SIG-M5 treated with dmso at 0.1 percent for 504 hours (cell line): ENCODE measurements at regions not wholly inside any gene's neighbourhood (a gene's known extent, or its start where the extent isn't known, plus 50 kb on each side); places are given as distances from the start of the nearest gene placed in this dataset.
"Not testable (repeated sequence)": the region's sequence is repeated elsewhere in the genome, so short reads cannot be mapped to it uniquely, and the experiment has no call there.

Experiments
- DNase-seq: peaks from one replicate; lab custom pipeline; 2025; ENCODE audit not compliant: unreplicated experiment; lab: John Stamatoyannopoulos, UW

- no peak for DNase-seq
Measured at GRCh38 chr2:82075875-82076274, 1771.3 kb upstream of the LRRTM1 start.

- DNase-seq: no peak
Measured at GRCh38 chr2:82062463-82062862, 1757.9 kb upstream of the LRRTM1 start.

GRCh38 chr2:82055846-82056245 lies 1751.3 kb upstream of the LRRTM1 start:
- DNase-seq: no peak

- DNase-seq: no peak
Measured at GRCh38 chr2:82043867-82044266, 1739.3 kb upstream of the LRRTM1 start.

- DNase-seq: no peak
Measured at GRCh38 chr2:82027921-82028615, 1723.5 kb upstream of the LRRTM1 start.

- no peak for DNase-seq
Measured at GRCh38 chr2:82023710-82024109, 1719.2 kb upstream of the LRRTM1 start.

GRCh38 chr2:82013641-82014040 lies 1709.1 kb upstream of the LRRTM1 start:
- no peak for DNase-seq

- no peak for DNase-seq
Measured at GRCh38 chr2:82007071-82007664, 1702.6 kb upstream of the LRRTM1 start.

- DNase-seq: not testable (repeated sequence)
Measured at GRCh38 chr2:82005889-82006288, 1701.3 kb upstream of the LRRTM1 start.

GRCh38 chr2:82001614-82002013 lies 1697.1 kb upstream of the LRRTM1 start:
- DNase-seq: no peak

GRCh38 chr2:82000606-82001005 lies 1696.1 kb upstream of the LRRTM1 start:
- no peak for DNase-seq

GRCh38 chr2:81996332-81996731 lies 1691.8 kb upstream of the LRRTM1 start:
- DNase-seq: no peak

- no peak for DNase-seq
Measured at GRCh38 chr2:81991282-81991681, 1686.7 kb upstream of the LRRTM1 start.

GRCh38 chr2:81987370-81987769 lies 1682.8 kb upstream of the LRRTM1 start:
- no peak for DNase-seq

- no peak for DNase-seq
Measured at GRCh38 chr2:81984969-81985637, 1680.6 kb upstream of the LRRTM1 start.

- no peak for DNase-seq
Measured at GRCh38 chr2:81981585-81981984, 1677.0 kb upstream of the LRRTM1 start.

GRCh38 chr2:81979086-81979485 lies 1674.5 kb upstream of the LRRTM1 start:
- DNase-seq: no peak

- no peak for DNase-seq
Measured at GRCh38 chr2:81976998-81977397, 1672.4 kb upstream of the LRRTM1 start.

- no peak for DNase-seq
Measured at GRCh38 chr2:81974216-81974615, 1669.7 kb upstream of the LRRTM1 start.

- DNase-seq: no peak
Measured at GRCh38 chr2:81942876-81943275, 1638.3 kb upstream of the LRRTM1 start.

- no peak for DNase-seq
Measured at GRCh38 chr2:81942136-81942680, 1637.7 kb upstream of the LRRTM1 start.
